Adrenal gland (tissue), 5 donors: ENCODE measurements at regions not wholly inside any gene's neighbourhood (a gene's known extent, or its start where the extent isn't known, plus 50 kb on each side); places are given as distances from the start of the nearest gene placed in this dataset.

Experiments used
- POLR2A ChIP-seq, 2 donors: fragments of 450-650 bp; IDR thresholded peaks; one replicate each; pipeline ENCODE4 v1.6.1; 2017; ENCODE audit warnings: antibody characterized with exemption in 2 of 2, mild to moderate bottlenecking in 2 of 2, moderate library complexity in 1 of 2
- TF ChIP-seq, protein P1 (sequence below), 6 experiments: fragments of 450-650 bp in 4 of 6; fragments of 200-600 bp in 2 of 6; sonication (generic) in 1 of 6; IDR thresholded peaks; 1 replicate in 5 of 6; 2 replicates in 1 of 6; pipeline versions ENCODE4 v1.5.1 to v1.8.0; 2016 to 2021; ENCODE audit warnings: antibody characterized with exemption in 6 of 6, mild to moderate bottlenecking in 2 of 6, moderate library complexity in 1 of 6
- donor health status: DM: no; HTN: no; CAD: no.

DNA sequence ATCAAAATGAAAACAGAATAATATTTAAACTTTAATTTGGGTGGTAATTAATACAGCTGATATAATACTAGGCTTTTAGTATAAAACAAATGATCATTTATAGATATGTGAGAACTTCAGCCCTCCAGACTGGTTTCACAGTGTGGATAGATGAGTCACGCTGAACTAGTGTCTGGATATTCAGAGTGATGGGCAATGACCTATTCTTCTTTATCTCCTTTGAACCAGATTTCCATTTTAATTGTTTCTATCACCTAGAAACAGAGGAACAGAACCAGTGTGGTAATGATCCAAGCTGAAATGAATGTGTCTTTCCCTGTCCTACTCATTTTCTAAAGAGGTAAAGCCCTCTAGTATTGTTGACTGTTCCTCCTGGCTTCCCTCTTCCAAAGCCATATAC lies 155.2 kb upstream of the GK2 start:
- TF ChIP-seq, protein P1, sequence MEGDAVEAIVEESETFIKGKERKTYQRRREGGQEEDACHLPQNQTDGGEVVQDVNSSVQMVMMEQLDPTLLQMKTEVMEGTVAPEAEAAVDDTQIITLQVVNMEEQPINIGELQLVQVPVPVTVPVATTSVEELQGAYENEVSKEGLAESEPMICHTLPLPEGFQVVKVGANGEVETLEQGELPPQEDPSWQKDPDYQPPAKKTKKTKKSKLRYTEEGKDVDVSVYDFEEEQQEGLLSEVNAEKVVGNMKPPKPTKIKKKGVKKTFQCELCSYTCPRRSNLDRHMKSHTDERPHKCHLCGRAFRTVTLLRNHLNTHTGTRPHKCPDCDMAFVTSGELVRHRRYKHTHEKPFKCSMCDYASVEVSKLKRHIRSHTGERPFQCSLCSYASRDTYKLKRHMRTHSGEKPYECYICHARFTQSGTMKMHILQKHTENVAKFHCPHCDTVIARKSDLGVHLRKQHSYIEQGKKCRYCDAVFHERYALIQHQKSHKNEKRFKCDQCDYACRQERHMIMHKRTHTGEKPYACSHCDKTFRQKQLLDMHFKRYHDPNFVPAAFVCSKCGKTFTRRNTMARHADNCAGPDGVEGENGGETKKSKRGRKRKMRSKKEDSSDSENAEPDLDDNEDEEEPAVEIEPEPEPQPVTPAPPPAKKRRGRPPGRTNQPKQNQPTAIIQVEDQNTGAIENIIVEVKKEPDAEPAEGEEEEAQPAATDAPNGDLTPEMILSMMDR (IDR thresholded peaks at IDR 0.05): no peak
- TF ChIP-seq POLR2A (IDR thresholded peaks at IDR 0.05): no peak
